Esophagus squamous epithelium (tissue), 4 donors: ENCODE measurements at regions not wholly inside any gene's neighbourhood (a gene's known extent, or its start where the extent isn't known, plus 50 kb on each side); places are given as distances from the start of the nearest gene placed in this dataset.

Experiments used
- CTCF ChIP-seq, 6 experiments: fragments of 450-650 bp in 4 of 6; fragments of 200-600 bp in 2 of 6; sonication (generic) in 2 of 6; IDR thresholded peaks; one replicate each; pipeline ENCODE4 v1.5.1; 2016 to 2019; ENCODE audit warnings: antibody characterized with exemption in 6 of 6, mild to moderate bottlenecking in 4 of 6, moderate library complexity in 4 of 6
- POLR2A ChIP-seq, 4 donors: fragments of 450-650 bp; IDR thresholded peaks; one replicate each; pipeline ENCODE4 v1.6.1; 2017; ENCODE audit warnings: antibody characterized with exemption in 4 of 4, mild to moderate bottlenecking in 4 of 4, moderate library complexity in 3 of 4

GRCh38 chr1:181239086-181239485 lies 150.6 kb downstream of the IER5 start:
- TF ChIP-seq POLR2A (IDR thresholded peaks at IDR 0.05) = no peak
- TF ChIP-seq CTCF (IDR thresholded peaks at IDR 0.05) = no peak
